ENCODE measurements at regions not wholly inside any gene's neighbourhood (a gene's known extent, or its start where the extent isn't known, plus 50 kb on each side); places are given as distances from the start of the nearest gene placed in this dataset.

- TF ChIP-seq, protein P1, sequence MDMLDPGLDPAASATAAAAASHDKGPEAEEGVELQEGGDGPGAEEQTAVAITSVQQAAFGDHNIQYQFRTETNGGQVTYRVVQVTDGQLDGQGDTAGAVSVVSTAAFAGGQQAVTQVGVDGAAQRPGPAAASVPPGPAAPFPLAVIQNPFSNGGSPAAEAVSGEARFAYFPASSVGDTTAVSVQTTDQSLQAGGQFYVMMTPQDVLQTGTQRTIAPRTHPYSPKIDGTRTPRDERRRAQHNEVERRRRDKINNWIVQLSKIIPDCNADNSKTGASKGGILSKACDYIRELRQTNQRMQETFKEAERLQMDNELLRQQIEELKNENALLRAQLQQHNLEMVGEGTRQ (IDR thresholded peaks at IDR 0.05; ENCODE audit: low read length), result no peak
- TF ChIP-seq, protein P2, sequence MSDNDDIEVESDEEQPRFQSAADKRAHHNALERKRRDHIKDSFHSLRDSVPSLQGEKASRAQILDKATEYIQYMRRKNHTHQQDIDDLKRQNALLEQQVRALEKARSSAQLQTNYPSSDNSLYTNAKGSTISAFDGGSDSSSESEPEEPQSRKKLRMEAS (IDR thresholded peaks at IDR 0.05), result no peak
- TF ChIP-seq CBX5 (IDR thresholded peaks at IDR 0.05; ENCODE audit: low read depth, low read length), result no peak
- TF ChIP-seq CREB1 (IDR thresholded peaks at IDR 0.05), result no peak
- TF ChIP-seq EZH2 (IDR thresholded peaks at IDR 0.05; ENCODE audit: low read depth, low read length, severe bottlenecking), result no peak
- TF ChIP-seq JUND (IDR thresholded peaks at IDR 0.05; ENCODE audit: low read length), result no peak
- no peak for TF ChIP-seq JUN (IDR thresholded peaks at IDR 0.05; ENCODE audit: low read depth, low read length)
- no peak for TF ChIP-seq SAP30 (IDR thresholded peaks at IDR 0.05; ENCODE audit: insufficient read depth, insufficient replicate concordance, low read length)
- no peak for TF ChIP-seq EP300 (IDR thresholded peaks at IDR 0.05; ENCODE audit: borderline replicate concordance in 1 of 2, low read depth in 2 of 2, low read length in 2 of 2)
Observed at GRCh38 chr22:27386186-27386585, 415.4 kb downstream of the MN1 start.

Measured in H1 (cell line).